Aorta (tissue), 5 donors: ENCODE measurements at regions not wholly inside any gene's neighbourhood (a gene's known extent, or its start where the extent isn't known, plus 50 kb on each side); places are given as distances from the start of the nearest gene placed in this dataset.

Experiments
- ATAC-seq: fragments of 200-7000 bp; cut with Tn5 transposase; one replicate; pipeline ENCODE4 v1.9.1; 2022; ENCODE audit warnings: moderate library complexity; ENCODE audit not compliant: low FRiP score
- DNase-seq, 2 donors: peaks; one replicate each; pipeline ENCODE4 v3.0.0-alpha.2; 2020
- H3K27ac ChIP-seq, 2 donors: one replicate each; pipeline ENCODE4 v1.5.1; 2013; ENCODE audit warnings: low read length in 2 of 2, mild to moderate bottlenecking in 2 of 2, moderate library complexity in 2 of 2, control low read depth in 1 of 2, inconsistent platforms in 1 of 2, low read depth in 1 of 2
- H3K27me3 ChIP-seq, 2 donors: one replicate each; pipeline ENCODE4 v1.6.1; 2013; ENCODE audit warnings: control low read depth in 1 of 2, low read length in 1 of 2, mild to moderate bottlenecking in 1 of 2, moderate library complexity in 1 of 2; ENCODE audit not compliant: insufficient read depth in 2 of 2, control insufficient read depth in 1 of 2
- H3K36me3 ChIP-seq, 2 donors: one replicate each; pipeline ENCODE4 v1.6.1; 2013; ENCODE audit warnings: control low read depth in 1 of 2, low read length in 1 of 2, mild to moderate bottlenecking in 1 of 2; ENCODE audit not compliant: insufficient read depth in 2 of 2, control insufficient read depth in 1 of 2
- H3K4me1 ChIP-seq, 2 donors: one replicate each; pipeline ENCODE4 v1.6.1; 2013; ENCODE audit warnings: low read length in 2 of 2, control low read depth in 1 of 2, mild to moderate bottlenecking in 1 of 2, moderate library complexity in 1 of 2; ENCODE audit not compliant: insufficient read depth in 2 of 2, control insufficient read depth in 1 of 2
- H3K4me3 ChIP-seq, 2 donors: one replicate each; pipeline ENCODE4 v1.5.1; 2013; ENCODE audit warnings: low read length in 2 of 2, control low read depth in 1 of 2, mild to moderate bottlenecking in 1 of 2
- H3K9me3 ChIP-seq: one replicate; pipeline ENCODE4 v1.6.1; 2013; ENCODE audit warnings: mild to moderate bottlenecking, low read length; ENCODE audit not compliant: control insufficient read depth
- WGBS, 2 donors: extraction: QIAGEN DNeasy Blood & Tissue Kit; methylation state at CpG; one replicate each; pipeline ENCODE4 v1.1.7; 2013; 5-methylcytosine and 5-hydroxymethylcytosine counted together
- intact Hi-C, 2 donors: fragments of 100-400 bp; cut with DNase I; formaldehyde crosslinking; loops; one replicate each; pipeline versions ENCODE4 v1.14.2 to v1.15.0; 2022
- donor health status: healthy with polysubstance abuse.
- donor health status: Bipolar disorder and iron deficiency.
- donor health status: DM: no; HTN: no; CAD: no.
- donor health status: DM: no; HTN: no; CAD: no.
- donor health status: DM: yes; HTN: yes; CAD: no.

- no peak for DNase-seq
- Histone ChIP-seq H3K4me3 (no peak overlapping the region), H3K36me3 (no peaks in the 10 kb centered on the region), H3K27ac (no peak overlapping the region), H3K4me1 (no peaks in the 10 kb centered on the region), H3K27me3 (no peaks in the 10 kb centered on the region), H3K9me3 (no peaks in the 10 kb centered on the region)
- intact Hi-C loops, result no loop called here
- no peak for ATAC-seq
- 52 to 53% methylated on average over 4 of the region's 4 CpGs for WGBS, 2 donors
These were observed 114.9 kb upstream of the AGAP1 start for GRCh38 chr2:235378944-235379343.

- DNase-seq (no peak), ATAC-seq (no peak)
- no peaks in the 10 kb centered on the region for H3K27me3 ChIP-seq
- no peak overlapping the region for H3K4me3 ChIP-seq
- no peak overlapping the region for H3K27ac ChIP-seq
- no peaks in the 10 kb centered on the region for H3K9me3 ChIP-seq
- WGBS, 2 donors, result 79 to 86% methylated on average over 2 of the region's 2 CpGs
- no peaks in the 10 kb centered on the region for H3K4me1 ChIP-seq
- intact Hi-C loops, result no loop called here
- H3K36me3 ChIP-seq, result no peaks in the 10 kb centered on the region
These were observed 112.5 kb upstream of the AGAP1 start for GRCh38 chr2:235381261-235381912.

- 46 to 52% methylated on average over 6 of the region's 6 CpGs for WGBS, 2 donors
- ATAC-seq (no peak), DNase-seq (no peak)
- Histone ChIP-seq H3K27ac (no peak overlapping the region), H3K36me3 (no peaks in the 10 kb centered on the region), H3K4me3 (no peak overlapping the region), H3K4me1 (no peaks in the 10 kb centered on the region), H3K27me3 (no peaks in the 10 kb centered on the region), H3K9me3 (no peaks in the 10 kb centered on the region)
- intact Hi-C loops, result no loop called here
These were observed 111.7 kb upstream of the AGAP1 start for GRCh38 chr2:235382179-235382578.

GRCh38 chr2:235382601-235383000 is 111.2 kb upstream of the AGAP1 start:
- Histone ChIP-seq H3K4me3 (no peak overlapping the region), H3K9me3 (no peaks in the 10 kb centered on the region), H3K27ac (no peak overlapping the region), H3K27me3 (no peaks in the 10 kb centered on the region), H3K36me3 (no peaks in the 10 kb centered on the region), H3K4me1 (no peaks in the 10 kb centered on the region)
- DNase-seq (no peak), ATAC-seq (no peak)
- WGBS, 2 donors, result 91 to 93% methylated on average over 3 of the region's 3 CpGs
- intact Hi-C loops, result no loop called here

- Histone ChIP-seq H3K4me3 (no peak overlapping the region), H3K36me3 (no peaks in the 10 kb centered on the region), H3K27ac (no peak overlapping the region), H3K9me3 (no peaks in the 10 kb centered on the region), H3K27me3 (no peaks in the 10 kb centered on the region), H3K4me1 (no peaks in the 10 kb centered on the region)
- intact Hi-C loops, result no loop called here
- WGBS, 2 donors, result 87% methylated on average over 8 of the region's 8 CpGs
- ATAC-seq (no peak), DNase-seq (no peak)
These were observed 110.5 kb upstream of the AGAP1 start for GRCh38 chr2:235383272-235383843.

- H3K27ac ChIP-seq, result no peak overlapping the region
- intact Hi-C loops, result no loop called here
- no peak for ATAC-seq
These were observed 109.2 kb upstream of the AGAP1 start for GRCh38 chr2:235384624-235385023.

GRCh38 chr2:235389626-235390025 is 104.2 kb upstream of the AGAP1 start:
- intact Hi-C loops, result no loop called here
- no peaks in the 10 kb centered on the region for H3K4me1 ChIP-seq
- ATAC-seq (no peak), DNase-seq (no peak)
- no peak overlapping the region for H3K27ac ChIP-seq
- H3K36me3 ChIP-seq, result no peaks in the 10 kb centered on the region
- H3K9me3 ChIP-seq, result no peaks in the 10 kb centered on the region
- no peaks in the 10 kb centered on the region for H3K27me3 ChIP-seq
- WGBS, 2 donors, result 82 to 90% methylated on average over 5 of the region's 5 CpGs
- H3K4me3 ChIP-seq, result no peak overlapping the region

More at GRCh38 chr2:235384624-235385023, 109.2 kb upstream of the AGAP1 start:
- no peak for DNase-seq
- 73 to 78% methylated on average over 24 of the region's 24 CpGs for WGBS, 2 donors
- H3K4me1 ChIP-seq, result no peaks in the 10 kb centered on the region
- H3K9me3 ChIP-seq, result no peaks in the 10 kb centered on the region
- H3K36me3 ChIP-seq, result no peaks in the 10 kb centered on the region
- no peaks in the 10 kb centered on the region for H3K27me3 ChIP-seq
- H3K4me3 ChIP-seq, result no peak overlapping the region

- 72 to 75% methylated on average over 13 of the region's 13 CpGs for WGBS, 2 donors
- Histone ChIP-seq H3K27me3 (no peaks in the 10 kb centered on the region), H3K4me3 (no peak overlapping the region), H3K36me3 (no peaks in the 10 kb centered on the region), H3K4me1 (no peaks in the 10 kb centered on the region), H3K27ac (no peak overlapping the region), H3K9me3 (no peaks in the 10 kb centered on the region)
- intact Hi-C loops, result no loop called here
- ATAC-seq (no peak), DNase-seq (peak in 1 of 2 donors; percentile 53)
These were observed 103.6 kb upstream of the AGAP1 start for GRCh38 chr2:235390108-235390815.

- Histone ChIP-seq H3K36me3 (no peaks in the 10 kb centered on the region), H3K27me3 (no peaks in the 10 kb centered on the region), H3K27ac (no peak overlapping the region), H3K4me3 (no peak overlapping the region), H3K4me1 (no peaks in the 10 kb centered on the region), H3K9me3 (no peaks in the 10 kb centered on the region)
- intact Hi-C loops, result no loop called here
- WGBS, 2 donors, result 60 to 67% methylated on average over 10 of the region's 10 CpGs
- ATAC-seq, result no peak
- DNase-seq, result no peak
These were observed 103.0 kb upstream of the AGAP1 start for GRCh38 chr2:235390816-235391194.
